GM19035 (cell line): ENCODE measurements at regions not wholly inside any gene's neighbourhood (a gene's known extent, or its start where the extent isn't known, plus 50 kb on each side); places are given as distances from the start of the nearest gene placed in this dataset.
"Not testable (repeated sequence)": the region's sequence is repeated elsewhere in the genome, so short reads cannot be mapped to it uniquely, and the experiment has no call there.

ENCODE experiments used
- ATAC-seq: cut with Tn5 transposase; IDR thresholded peaks from one replicate; pipeline ENCODE4 v1.9.1; 2021; ENCODE audit not compliant: unreplicated experiment

- no peak for ATAC-seq
Observed at GRCh38 chr6:164741938-164742451, 567.4 kb downstream of the C6orf118 start.

- ATAC-seq: not testable (repeated sequence)
Observed at GRCh38 chr6:164736090-164736489, 573.3 kb downstream of the C6orf118 start.

- no peak for ATAC-seq
Observed at GRCh38 chr6:164731539-164731938, 577.9 kb downstream of the C6orf118 start.

GRCh38 chr6:164721460-164721859 lies 587.9 kb downstream of the C6orf118 start:
- no peak for ATAC-seq

- ATAC-seq: no peak
Observed at GRCh38 chr6:164700497-164700896, 608.9 kb downstream of the C6orf118 start.

- ATAC-seq: no peak
Observed at GRCh38 chr6:164695896-164696295, 613.5 kb downstream of the C6orf118 start.

GRCh38 chr6:164694386-164694785 lies 615.0 kb downstream of the C6orf118 start:
- no peak for ATAC-seq

- ATAC-seq: no peak
Observed at GRCh38 chr6:164693944-164694343, 615.5 kb downstream of the C6orf118 start.

- ATAC-seq: no peak
Observed at GRCh38 chr6:164692772-164693510, 616.5 kb downstream of the C6orf118 start.

GRCh38 chr6:164690702-164691500 lies 618.5 kb downstream of the C6orf118 start:
- no peak for ATAC-seq

GRCh38 chr6:164690241-164690640 lies 619.2 kb downstream of the C6orf118 start:
- ATAC-seq: no peak

- no peak for ATAC-seq
Observed at GRCh38 chr6:164665328-164665727, 644.1 kb downstream of the C6orf118 start.

- no peak for ATAC-seq
Observed at GRCh38 chr6:164663634-164664033, 645.8 kb downstream of the C6orf118 start.

- no peak for ATAC-seq
Observed at GRCh38 chr6:164661716-164662115, 647.7 kb downstream of the C6orf118 start.

GRCh38 chr6:164660781-164661180 lies 648.6 kb downstream of the C6orf118 start:
- ATAC-seq: no peak

GRCh38 chr6:164640956-164641355 lies 668.4 kb downstream of the C6orf118 start:
- no peak for ATAC-seq

GRCh38 chr6:164628302-164628931 lies 681.0 kb downstream of the C6orf118 start:
- ATAC-seq: no peak

- no peak for ATAC-seq
Observed at GRCh38 chr6:164616917-164617524, 692.4 kb downstream of the C6orf118 start.

GRCh38 chr6:164612751-164613150 lies 696.7 kb downstream of the C6orf118 start:
- no peak for ATAC-seq

- ATAC-seq: not testable (repeated sequence)
Observed at GRCh38 chr6:164610859-164611258, 698.5 kb downstream of the C6orf118 start.

GRCh38 chr6:164602415-164602814 lies 707.0 kb downstream of the C6orf118 start:
- not testable (repeated sequence) for ATAC-seq
